ENCODE measurements at regions not wholly inside any gene's neighbourhood (a gene's known extent, or its start where the extent isn't known, plus 50 kb on each side); places are given as distances from the start of the nearest gene placed in this dataset.

DNA sequence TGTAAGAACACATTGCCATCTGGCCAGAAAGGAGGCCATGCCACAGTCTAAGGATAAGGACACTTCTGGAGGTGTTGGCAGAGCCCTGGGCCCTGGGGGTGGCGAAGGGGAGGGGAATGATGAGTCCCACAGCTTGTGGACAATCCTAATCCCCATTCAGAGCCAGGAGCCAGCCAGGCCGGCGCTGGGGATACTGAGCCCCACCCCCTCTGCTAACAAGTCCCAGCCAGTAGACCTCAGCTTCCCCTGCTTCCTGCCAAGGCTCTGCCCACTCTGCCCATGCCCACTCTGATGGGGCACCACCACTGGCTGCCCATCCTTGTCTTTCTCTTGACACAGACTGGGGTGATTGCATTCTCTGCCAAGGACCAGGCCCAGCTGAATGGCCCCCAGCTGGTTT lies 71.9 kb downstream of the NAV1 start:
- DNase-seq (ENCODE audit: low read depth): no peak

DNA sequence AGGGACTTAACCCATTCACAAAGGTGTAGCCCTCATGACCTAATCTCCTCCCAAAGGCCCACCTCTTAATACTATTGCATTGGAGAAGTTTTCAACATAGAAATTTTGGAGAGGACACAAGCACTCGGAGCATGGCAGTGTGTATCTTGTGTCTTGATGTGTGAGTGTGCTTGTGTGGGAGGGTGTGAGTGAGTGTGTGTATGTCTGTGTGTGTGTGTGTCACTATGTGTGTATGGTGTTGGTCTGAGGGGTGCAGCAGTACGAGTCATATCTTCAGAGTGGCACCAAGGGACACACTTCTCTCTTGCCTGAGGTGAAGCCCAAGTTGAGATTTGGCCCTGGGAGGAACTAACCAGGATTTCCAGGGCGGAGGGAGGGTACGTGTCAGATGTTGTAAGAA lies 73.7 kb downstream of the NAV1 start:
- no peak for DNase-seq (ENCODE audit: low read depth)

DNA sequence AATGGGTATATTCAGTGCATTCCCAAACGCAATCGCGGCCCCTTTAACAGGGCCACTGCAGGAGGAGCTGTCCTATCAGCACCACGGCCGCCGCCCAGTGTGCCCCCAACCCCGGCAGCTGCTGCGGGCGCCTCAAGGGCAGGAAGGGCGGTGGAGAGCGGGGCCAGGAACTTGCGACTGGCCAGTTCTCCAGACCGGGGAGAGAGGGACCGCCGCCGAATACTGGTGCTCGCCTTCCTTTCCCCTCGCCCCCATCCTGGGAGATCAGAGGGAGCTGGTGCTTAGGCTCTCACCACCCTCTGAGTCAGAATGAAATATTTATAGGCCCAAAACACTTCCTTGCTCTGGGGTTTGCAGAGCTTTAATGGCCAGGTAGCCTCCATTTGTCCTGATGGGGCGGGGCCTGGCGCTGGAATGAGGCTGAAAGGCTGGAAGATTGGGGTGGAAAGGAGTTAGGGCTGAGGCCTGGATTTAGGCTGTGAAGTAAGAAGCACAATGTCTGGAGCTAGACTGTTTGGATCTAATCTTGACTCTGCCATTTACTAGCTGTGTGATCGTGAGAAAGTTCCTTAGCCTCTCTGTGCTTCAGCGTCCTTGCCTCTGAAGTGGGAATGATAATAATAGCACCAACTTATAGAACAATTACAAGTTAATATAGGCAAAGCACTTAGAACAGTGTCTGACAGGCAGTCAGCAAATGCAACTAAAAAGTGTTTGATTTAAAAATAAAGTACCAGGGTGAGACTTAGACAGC lies 75.5 kb downstream of the NAV1 start:
- DNase-seq (ENCODE audit: low read depth): no peak

DNA sequence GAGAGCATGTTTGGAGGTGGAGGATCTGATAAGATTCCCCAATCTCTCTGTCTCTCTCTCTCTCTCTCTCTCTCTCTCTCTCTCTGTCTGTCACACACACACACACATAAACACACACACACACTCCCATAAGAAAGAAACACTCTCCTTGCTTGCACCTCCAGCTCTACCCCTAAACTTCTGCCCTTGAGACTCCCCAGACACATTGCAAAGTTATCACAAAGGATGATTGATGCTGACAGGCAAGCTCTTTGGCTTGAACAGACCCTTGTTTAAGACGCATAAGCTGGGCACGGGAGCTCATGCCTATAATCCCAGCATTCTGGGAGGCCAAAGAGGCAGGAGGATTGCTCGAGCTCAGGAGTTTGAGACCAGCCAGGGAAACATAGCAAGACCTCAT lies 78.2 kb downstream of the NAV1 start:
- DNase-seq (ENCODE audit: low read depth): no peak

DNA sequence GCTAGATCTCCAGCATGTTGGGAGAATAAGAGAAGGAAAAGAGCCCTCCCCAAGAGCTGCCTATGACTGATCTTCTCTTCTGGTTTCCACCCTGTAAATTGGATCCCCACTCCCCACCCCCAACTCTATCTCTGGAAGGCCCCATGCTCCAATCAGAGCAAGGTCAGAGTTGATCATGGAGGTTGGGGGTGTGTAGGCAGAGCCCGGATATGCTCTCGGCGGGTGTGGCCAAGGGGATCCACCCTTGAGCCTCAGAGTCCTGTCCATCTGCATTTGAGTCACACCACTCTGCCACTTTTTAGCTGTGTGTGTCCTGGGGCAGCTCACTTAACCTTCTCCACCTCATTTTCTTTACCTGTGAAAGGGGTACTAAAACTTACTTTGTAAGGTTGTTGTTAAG lies 79.5 kb downstream of the NAV1 start:
- no peak for DNase-seq (ENCODE audit: low read depth)

DNA sequence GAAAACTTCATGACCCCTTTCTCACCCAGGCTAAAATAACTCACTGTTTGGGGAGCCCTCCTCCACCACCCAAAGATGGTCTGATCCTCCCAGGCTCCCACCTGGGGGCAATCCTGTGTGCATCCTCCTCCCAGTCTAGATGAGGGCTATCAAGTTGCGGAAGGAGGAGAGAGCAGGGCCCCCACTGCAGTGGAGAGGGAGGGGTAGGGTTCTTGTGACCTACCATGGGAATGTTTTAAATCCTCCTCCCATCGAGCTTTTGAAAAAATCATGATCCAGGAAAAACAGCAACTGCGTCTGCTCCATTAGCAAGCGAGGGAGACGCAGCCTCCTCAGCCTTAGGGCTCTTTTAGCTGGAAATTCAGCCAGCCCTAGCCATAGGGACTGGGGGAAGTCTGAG lies 80.0 kb downstream of the NAV1 start:
- DNase-seq (ENCODE audit: low read depth): no peak

- no peak for DNase-seq (ENCODE audit: low read depth)
Observed at GRCh38 chr1:201619513-201619912, 80.6 kb downstream of the NAV1 start.

DNA sequence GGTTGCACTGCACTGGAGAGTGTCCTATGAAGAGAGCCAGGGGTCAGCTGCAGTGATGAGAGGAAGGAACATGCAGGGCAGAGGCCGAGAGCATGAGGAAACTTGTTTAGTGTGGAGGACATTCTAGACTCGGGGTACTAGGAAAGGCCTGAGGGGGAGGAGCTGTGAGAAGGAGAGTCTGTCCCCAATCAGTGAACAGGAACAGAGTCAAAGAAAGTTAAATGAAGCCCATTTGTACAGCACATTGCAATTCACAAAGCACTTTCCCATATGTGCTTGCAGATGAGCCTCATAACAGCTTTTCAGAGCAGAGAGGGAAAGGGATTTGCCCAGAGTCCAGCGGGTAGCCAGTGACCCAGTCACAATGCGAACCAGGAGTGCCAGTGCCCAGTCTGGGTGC lies 83.4 kb downstream of the NAV1 start:
- no peak for DNase-seq (ENCODE audit: low read depth)

DNA sequence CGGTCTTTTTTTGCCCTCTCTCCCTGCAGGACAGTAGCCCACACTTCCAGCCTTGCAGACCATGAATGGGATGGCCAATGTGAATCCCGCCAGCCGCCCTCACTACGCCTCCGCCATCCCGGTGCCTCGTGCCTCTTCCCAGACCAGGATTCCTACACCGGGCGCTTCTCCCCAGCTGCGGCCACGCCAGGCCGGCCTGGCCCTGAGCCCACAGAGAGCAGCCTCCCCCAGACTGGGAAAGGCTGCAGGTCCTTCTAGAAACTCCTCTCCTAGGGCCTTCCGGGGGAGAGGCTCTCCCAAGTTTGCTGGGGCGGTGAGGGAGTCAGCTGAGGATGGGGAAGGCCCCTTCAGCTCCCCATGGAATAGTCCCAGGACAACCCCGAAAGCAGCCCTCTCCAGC lies 83.9 kb downstream of the NAV1 start:
- no peak for DNase-seq (ENCODE audit: low read depth)

GRCh38 chr1:201624741-201625225 lies 85.9 kb downstream of the NAV1 start:
- DNase-seq (ENCODE audit: low read depth): no peak

- no peak for DNase-seq (ENCODE audit: low read depth)
Observed at GRCh38 chr1:201625226-201625761, 86.4 kb downstream of the NAV1 start.

- DNase-seq (ENCODE audit: low read depth): no peak
Observed at GRCh38 chr1:201625851-201626251, 86.9 kb downstream of the NAV1 start.

- DNase-seq (ENCODE audit: low read depth): no peak
Observed at GRCh38 chr1:201626629-201627275, 87.8 kb downstream of the NAV1 start.

GRCh38 chr1:201628490-201628889 lies 89.6 kb downstream of the NAV1 start:
- no peak for DNase-seq (ENCODE audit: low read depth)

DNA sequence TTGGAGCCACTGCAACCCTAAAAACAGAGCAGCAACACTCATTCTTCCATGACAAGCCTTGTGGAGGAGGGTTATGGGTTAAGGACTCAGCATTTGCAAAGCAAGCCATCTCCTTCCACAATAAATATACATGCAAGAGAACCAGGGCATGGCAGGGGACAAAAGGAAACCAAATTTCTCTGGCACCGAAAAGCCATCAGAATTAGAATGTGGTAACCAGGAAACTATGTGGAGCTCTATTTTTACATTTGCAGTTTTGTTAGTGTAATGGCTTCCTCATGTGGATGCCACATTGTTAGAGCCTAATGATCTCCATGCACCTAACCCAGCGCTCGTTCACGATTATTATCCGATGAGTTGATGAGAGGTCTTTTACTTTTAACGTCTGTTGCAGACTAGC lies 91.7 kb downstream of the NAV1 start:
- no peak for DNase-seq (ENCODE audit: low read depth)

DNA sequence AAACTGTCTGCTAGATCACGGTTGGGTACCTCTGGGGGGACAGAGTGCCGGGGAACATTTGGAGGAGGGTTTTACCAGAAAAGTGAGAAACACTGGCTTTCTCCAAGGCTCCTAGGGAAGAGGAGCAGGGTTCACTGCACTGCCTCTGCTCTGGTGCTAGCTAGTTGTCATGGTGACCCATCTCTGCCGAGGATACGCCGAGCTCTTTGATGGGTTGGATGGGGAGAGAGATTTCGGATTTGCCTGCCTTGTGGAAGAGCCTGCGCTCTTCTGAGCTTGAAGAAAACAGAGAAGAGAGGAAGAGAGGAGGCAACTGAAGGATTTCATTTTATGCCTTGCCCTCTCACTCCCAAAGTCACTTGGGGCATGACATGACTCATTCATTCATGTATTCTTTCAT lies 92.1 kb downstream of the NAV1 start:
- DNase-seq (ENCODE audit: low read depth): no peak

DNA sequence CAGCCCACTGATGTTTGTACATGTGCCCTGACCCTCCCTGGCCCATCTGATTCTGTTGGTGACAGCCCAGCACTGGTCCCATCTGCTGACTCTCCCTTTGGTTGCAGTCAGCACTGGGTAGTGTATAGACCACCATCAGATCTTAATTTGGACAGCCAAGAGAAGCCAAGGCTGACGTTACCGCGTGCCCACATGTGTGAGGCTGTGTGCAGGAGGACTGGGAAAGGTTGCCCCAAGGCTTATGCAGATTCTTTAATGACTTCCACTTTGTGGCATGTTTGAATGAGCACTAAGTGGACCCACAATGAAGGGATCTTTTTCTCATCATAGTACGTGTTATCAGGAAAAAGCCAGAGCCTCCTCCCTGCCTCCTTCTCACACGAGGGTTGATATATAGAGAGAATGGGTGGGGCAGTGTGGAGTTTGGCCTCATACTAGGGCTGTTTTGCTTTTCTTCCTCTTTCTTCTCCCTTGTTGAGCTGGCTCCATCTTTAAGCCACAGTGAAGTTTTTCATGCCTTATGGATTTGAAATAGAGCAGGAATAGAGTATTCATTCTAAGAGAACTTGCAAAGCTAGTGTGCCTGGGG lies 93.5 kb downstream of the NAV1 start:
- no peak for DNase-seq (ENCODE audit: low read depth)

DNA sequence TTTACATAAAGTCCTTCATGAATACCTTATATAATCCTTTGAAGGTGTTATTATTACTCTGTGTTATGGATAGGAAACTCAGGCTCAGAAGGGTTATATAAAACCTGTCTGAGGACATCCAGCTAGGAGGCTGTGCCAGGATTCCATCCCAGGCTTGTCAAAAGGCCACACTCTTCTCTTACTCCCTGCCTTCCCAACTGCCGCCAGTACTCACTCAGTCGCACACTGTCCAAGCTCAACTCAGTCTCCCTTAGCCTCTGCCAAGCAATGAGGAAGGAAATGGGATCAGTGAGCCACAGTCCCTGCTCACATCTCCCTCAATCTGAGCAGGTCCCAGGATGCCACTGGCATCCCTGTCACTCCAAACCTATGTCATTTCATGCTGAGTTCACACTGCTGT lies 94.4 kb downstream of the NAV1 start:
- no peak for DNase-seq (ENCODE audit: low read depth)

DNA sequence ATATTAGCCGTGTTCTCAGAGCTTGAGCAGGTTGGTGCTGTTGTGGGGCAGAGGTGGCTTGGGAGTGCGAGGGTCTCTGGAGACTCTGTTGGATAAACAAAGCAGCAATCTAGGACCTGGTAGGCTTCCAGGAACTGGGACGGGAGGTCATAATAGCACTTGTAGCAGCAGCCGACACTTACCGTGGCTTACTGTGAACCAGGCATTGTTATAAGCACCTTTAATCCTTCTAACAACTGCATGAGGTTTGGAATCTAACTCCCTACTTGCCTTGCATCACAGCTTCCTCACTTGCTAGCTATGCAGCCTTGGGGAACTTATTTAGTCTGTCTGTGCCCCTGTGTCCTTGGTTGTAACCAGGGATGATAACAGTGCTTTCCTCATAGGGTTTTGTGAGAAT lies 94.9 kb downstream of the NAV1 start:
- no peak for DNase-seq (ENCODE audit: low read depth)

GRCh38 chr1:201634261-201634660 lies 95.3 kb downstream of the NAV1 start:
- DNase-seq (ENCODE audit: low read depth): no peak

DNA sequence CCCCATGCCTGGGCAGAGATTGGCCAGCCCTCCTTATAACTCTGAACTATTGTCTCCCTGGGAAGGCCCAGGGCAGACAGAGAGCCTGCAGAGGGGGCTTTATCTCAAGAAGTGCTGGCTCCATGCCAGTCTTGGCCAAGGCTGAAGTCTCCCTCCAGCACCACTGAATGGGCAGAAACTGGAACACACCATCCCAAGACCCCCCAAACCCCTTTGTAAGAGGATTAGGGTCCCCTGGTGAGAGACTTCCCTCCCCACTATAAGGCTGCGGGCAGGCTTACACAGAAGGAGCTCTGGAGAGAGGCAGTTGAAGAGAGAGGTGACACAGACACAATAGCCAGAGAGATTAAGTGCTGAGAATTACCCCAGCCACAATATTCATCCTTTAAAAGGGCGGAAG lies 97.2 kb downstream of the NAV1 start:
- DNase-seq (ENCODE audit: low read depth): no peak

DNA sequence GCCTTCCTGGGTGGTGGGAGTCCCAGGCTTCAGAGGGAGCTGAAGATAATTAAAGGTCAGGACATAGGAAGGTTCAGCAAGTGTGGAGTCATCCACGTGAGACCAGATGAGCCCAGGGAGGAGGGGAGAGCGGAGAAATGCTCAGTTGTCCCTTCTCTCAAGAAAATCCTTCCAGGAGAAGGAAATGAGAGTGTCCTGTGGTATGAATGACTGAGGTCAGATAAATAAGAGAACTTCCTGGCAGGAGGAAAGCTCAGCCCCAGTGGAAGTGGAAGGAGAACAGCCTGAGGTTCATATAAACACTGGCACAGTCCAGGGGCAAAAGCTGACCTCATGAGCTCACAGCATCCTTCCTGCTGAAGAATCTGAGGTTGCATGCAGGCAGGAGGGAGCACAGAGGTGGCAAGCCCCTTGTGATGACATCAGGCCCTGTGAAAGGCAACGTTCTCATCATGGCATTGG lies 97.6 kb downstream of the NAV1 start:
- DNase-seq (ENCODE audit: low read depth): no peak
